Esophagus squamous epithelium (tissue), 4 donors: ENCODE measurements at regions not wholly inside any gene's neighbourhood (a gene's known extent, or its start where the extent isn't known, plus 50 kb on each side); places are given as distances from the start of the nearest gene placed in this dataset.

Source experiments
- POLR2A ChIP-seq, 4 donors: fragments of 450-650 bp; IDR thresholded peaks; one replicate each; pipeline ENCODE4 v1.6.1; 2017; ENCODE audit warnings: antibody characterized with exemption in 4 of 4, mild to moderate bottlenecking in 4 of 4, moderate library complexity in 3 of 4
- TF ChIP-seq, protein P1 (sequence below), 6 experiments: fragments of 450-650 bp in 4 of 6; fragments of 200-600 bp in 2 of 6; sonication (generic) in 2 of 6; IDR thresholded peaks; one replicate each; pipeline ENCODE4 v1.5.1; 2016 to 2019; ENCODE audit warnings: antibody characterized with exemption in 6 of 6, mild to moderate bottlenecking in 4 of 6, moderate library complexity in 4 of 6

DNA sequence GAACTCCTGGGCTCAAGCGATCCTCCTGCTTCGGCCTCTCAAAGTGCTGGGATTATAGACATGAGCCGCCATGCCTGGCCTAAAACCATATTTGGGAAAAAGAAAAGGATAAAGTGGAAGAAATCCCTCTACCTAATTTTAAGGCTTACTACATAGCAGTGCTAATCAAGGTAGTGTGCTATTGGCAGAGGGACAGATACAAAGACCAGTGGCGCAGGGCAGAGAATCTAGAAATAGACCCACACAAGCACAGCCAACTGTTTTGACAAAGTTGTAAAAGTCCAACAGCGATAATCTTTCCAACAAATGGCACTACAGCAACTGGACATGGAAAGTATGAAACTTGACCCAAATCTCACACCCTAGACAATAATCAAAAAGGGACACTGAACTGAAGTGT, 138.4 kb downstream of the TFCP2L1 start:
- TF ChIP-seq, protein P1, sequence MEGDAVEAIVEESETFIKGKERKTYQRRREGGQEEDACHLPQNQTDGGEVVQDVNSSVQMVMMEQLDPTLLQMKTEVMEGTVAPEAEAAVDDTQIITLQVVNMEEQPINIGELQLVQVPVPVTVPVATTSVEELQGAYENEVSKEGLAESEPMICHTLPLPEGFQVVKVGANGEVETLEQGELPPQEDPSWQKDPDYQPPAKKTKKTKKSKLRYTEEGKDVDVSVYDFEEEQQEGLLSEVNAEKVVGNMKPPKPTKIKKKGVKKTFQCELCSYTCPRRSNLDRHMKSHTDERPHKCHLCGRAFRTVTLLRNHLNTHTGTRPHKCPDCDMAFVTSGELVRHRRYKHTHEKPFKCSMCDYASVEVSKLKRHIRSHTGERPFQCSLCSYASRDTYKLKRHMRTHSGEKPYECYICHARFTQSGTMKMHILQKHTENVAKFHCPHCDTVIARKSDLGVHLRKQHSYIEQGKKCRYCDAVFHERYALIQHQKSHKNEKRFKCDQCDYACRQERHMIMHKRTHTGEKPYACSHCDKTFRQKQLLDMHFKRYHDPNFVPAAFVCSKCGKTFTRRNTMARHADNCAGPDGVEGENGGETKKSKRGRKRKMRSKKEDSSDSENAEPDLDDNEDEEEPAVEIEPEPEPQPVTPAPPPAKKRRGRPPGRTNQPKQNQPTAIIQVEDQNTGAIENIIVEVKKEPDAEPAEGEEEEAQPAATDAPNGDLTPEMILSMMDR (IDR thresholded peaks at IDR 0.05): no peak
- no peak for TF ChIP-seq POLR2A (IDR thresholded peaks at IDR 0.05)
